HEK293 (cell line): ENCODE measurements at regions not wholly inside any gene's neighbourhood (a gene's known extent, or its start where the extent isn't known, plus 50 kb on each side); places are given as distances from the start of the nearest gene placed in this dataset.

Experiments used
- CTCF ChIA-PET: fragments of 350-600 bp; formaldehyde crosslinking; extraction: SDS; loops from one replicate; lab custom pipeline; 2021; ENCODE audit warnings: antibody characterized with exemption; lab: Yijun Ruan, JAX
- POLR2A ChIA-PET: fragments of 300-600 bp; formaldehyde crosslinking; extraction: SDS; loops from one replicate; lab custom pipeline; 2020; ENCODE audit warnings: antibody characterized with exemption, inconsistent platforms; lab: Yijun Ruan, JAX
- H3K27ac ChIP-seq: fragments of 200-500 bp; sonication (Bioruptor generic); 2 replicates; pipeline ENCODE4 v1.5.1; 2014; ENCODE audit warnings: low read depth, low read length, control low read depth, inconsistent platforms; ENCODE audit errors: extremely low read depth
- H3K36me3 ChIP-seq, 2 experiments: fragments of 200-500 bp in 1 of 2; sonication (Bioruptor generic) in 1 of 2; 1 replicate in 1 of 2; 2 replicates in 1 of 2; pipeline ENCODE4 v1.5.1; 2014 to 2017; ENCODE audit warnings: inconsistent platforms in 2 of 2, low read length in 2 of 2; ENCODE audit not compliant: control insufficient read depth in 2 of 2, insufficient read depth in 1 of 2
- H3K4me1 ChIP-seq: fragments of 200-500 bp; sonication (Bioruptor generic); 2 replicates; pipeline ENCODE4 v1.5.1; 2014; ENCODE audit warnings: mild to moderate bottlenecking, low read length, inconsistent platforms; ENCODE audit not compliant: control insufficient read depth, insufficient read depth
- H3K4me3 ChIP-seq: 2 replicates; pipeline ENCODE4 v1.5.1; 2011; ENCODE audit warnings: low read depth, mild to moderate bottlenecking, control low read depth, low read length, moderate library complexity
- H3K9me3 ChIP-seq: fragments of 200-500 bp; sonication (Bioruptor generic); 2 replicates; pipeline ENCODE4 v1.5.1; 2014; ENCODE audit warnings: low read depth, low read length, inconsistent platforms; ENCODE audit not compliant: control insufficient read depth, insufficient read depth
- GLI4 ChIP-seq: fragments of 450-650 bp; formaldehyde crosslinking; IDR thresholded peaks from 2 replicates; pipeline ENCODE4 v1.5.1; 2016; ENCODE audit warnings: missing biosample characterization, missing genetic modification characterization
- GLIS2 ChIP-seq: fragments of 450-650 bp; formaldehyde crosslinking; IDR thresholded peaks from 2 replicates; pipeline ENCODE4 v1.5.1; 2016; ENCODE audit warnings: missing biosample characterization, missing genetic modification characterization
- HOXD13 ChIP-seq: sonication (generic); formaldehyde crosslinking; IDR thresholded peaks from 2 replicates; pipeline ENCODE4 v1.8.0; 2022; ENCODE audit warnings: missing genetic modification reagents, borderline replicate concordance
- IKZF3 ChIP-seq: fragments of 450-650 bp; IDR thresholded peaks from 2 replicates; pipeline ENCODE4 v1.5.0; 2018; ENCODE audit warnings: missing biosample characterization, mild to moderate bottlenecking, missing genetic modification characterization, moderate library complexity
- KLF1 ChIP-seq: fragments of 450-650 bp; formaldehyde crosslinking; IDR thresholded peaks from 2 replicates; pipeline ENCODE4 v1.5.1; 2016; ENCODE audit warnings: missing biosample characterization, missing genetic modification characterization
- KLF8 ChIP-seq: fragments of 450-650 bp; formaldehyde crosslinking; IDR thresholded peaks from 2 replicates; pipeline ENCODE4 v1.5.1; 2016; ENCODE audit warnings: missing biosample characterization, missing genetic modification characterization
- KLF9 ChIP-seq: fragments of 450-650 bp; formaldehyde crosslinking; IDR thresholded peaks from 2 replicates; pipeline ENCODE4 v1.5.1; 2016; ENCODE audit warnings: missing biosample characterization, missing genetic modification characterization, low read depth
- MEIS1 ChIP-seq: sonication (generic); formaldehyde crosslinking; IDR thresholded peaks from 2 replicates; pipeline ENCODE4 v1.8.1; 2022; ENCODE audit warnings: missing genetic modification reagents, mild to moderate bottlenecking, borderline replicate concordance
- RBAK ChIP-seq: fragments of 450-650 bp; formaldehyde crosslinking; IDR thresholded peaks from 2 replicates; pipeline ENCODE4 v1.5.1; 2016; ENCODE audit warnings: missing biosample characterization, missing genetic modification characterization
- SALL2 ChIP-seq: fragments of 450-650 bp; formaldehyde crosslinking; IDR thresholded peaks from 2 replicates; pipeline ENCODE4 v1.5.0; 2017; ENCODE audit warnings: missing biosample characterization, mild to moderate bottlenecking, missing genetic modification characterization, borderline replicate concordance
- ZNF140 ChIP-seq: fragments of 450-650 bp; formaldehyde crosslinking; IDR thresholded peaks from 2 replicates; pipeline ENCODE4 v1.5.1; 2016; ENCODE audit warnings: missing biosample characterization, missing genetic modification characterization
- ZNF211 ChIP-seq: fragments of 450-650 bp; formaldehyde crosslinking; IDR thresholded peaks from 2 replicates; pipeline ENCODE4 v1.5.1; 2016; ENCODE audit warnings: low read depth, missing biosample characterization, missing genetic modification characterization
- ZNF214 ChIP-seq: fragments of 450-650 bp; formaldehyde crosslinking; IDR thresholded peaks from 2 replicates; pipeline ENCODE4 v1.5.1; 2017; ENCODE audit warnings: missing biosample characterization, mild to moderate bottlenecking, missing genetic modification characterization, borderline replicate concordance
- ZNF223 ChIP-seq: fragments of 450-650 bp; formaldehyde crosslinking; IDR thresholded peaks from 2 replicates; pipeline ENCODE4 v1.5.1; 2016; ENCODE audit warnings: missing biosample characterization, missing genetic modification characterization
- ZNF473 ChIP-seq: fragments of 450-650 bp; formaldehyde crosslinking; IDR thresholded peaks from 2 replicates; pipeline ENCODE4 v1.5.1; 2017; ENCODE audit warnings: missing biosample characterization, missing genetic modification characterization
- ZNF558 ChIP-seq: fragments of 450-650 bp; formaldehyde crosslinking; IDR thresholded peaks from 2 replicates; pipeline ENCODE4 v1.5.1; 2016; ENCODE audit warnings: missing biosample characterization, missing genetic modification characterization
- ZNF571 ChIP-seq: fragments of 450-650 bp; formaldehyde crosslinking; IDR thresholded peaks from 2 replicates; pipeline ENCODE4 v1.5.0; 2017; ENCODE audit warnings: missing biosample characterization, missing genetic modification characterization
- ZNF623 ChIP-seq: fragments of 450-650 bp; formaldehyde crosslinking; IDR thresholded peaks from 2 replicates; pipeline ENCODE4 v1.5.1; 2016; ENCODE audit warnings: missing biosample characterization, missing genetic modification characterization
- ZNF701 ChIP-seq: fragments of 450-650 bp; formaldehyde crosslinking; IDR thresholded peaks from 2 replicates; pipeline ENCODE4 v1.5.1; 2016; ENCODE audit warnings: missing biosample characterization, missing genetic modification characterization
- ZNF830 ChIP-seq: fragments of 450-650 bp; IDR thresholded peaks from 2 replicates; pipeline ENCODE4 v1.5.0; 2018; ENCODE audit warnings: missing biosample characterization, missing genetic modification characterization, low read depth, mild to moderate bottlenecking, moderate library complexity
- TF ChIP-seq, protein P1 (sequence below): fragments of 450-650 bp; formaldehyde crosslinking; IDR thresholded peaks from 2 replicates; pipeline ENCODE4 v1.5.1; 2016; ENCODE audit warnings: missing biosample characterization, missing genetic modification characterization, borderline replicate concordance
- TF ChIP-seq, protein P2 (sequence below): fragments of 450-650 bp; formaldehyde crosslinking; IDR thresholded peaks from 2 replicates; pipeline ENCODE4 v1.5.1; 2017; ENCODE audit warnings: missing biosample characterization, missing genetic modification characterization
- TF ChIP-seq, protein P3 (sequence below): fragments of 450-650 bp; formaldehyde crosslinking; IDR thresholded peaks from 2 replicates; pipeline ENCODE4 v1.5.1; 2016; ENCODE audit warnings: missing biosample characterization, missing genetic modification characterization
- TF ChIP-seq, protein P4 (sequence below): fragments of 450-650 bp; formaldehyde crosslinking; IDR thresholded peaks from 2 replicates; pipeline ENCODE4 v1.5.1; 2017; ENCODE audit warnings: missing biosample characterization, missing genetic modification characterization

- TF ChIP-seq ZNF623 (tag by site-specific recombination): no peak
- TF ChIP-seq ZNF701 (tag by site-specific recombination): no peak
- no peak for TF ChIP-seq ZNF558 (tag by site-specific recombination)
- TF ChIP-seq, protein P1, sequence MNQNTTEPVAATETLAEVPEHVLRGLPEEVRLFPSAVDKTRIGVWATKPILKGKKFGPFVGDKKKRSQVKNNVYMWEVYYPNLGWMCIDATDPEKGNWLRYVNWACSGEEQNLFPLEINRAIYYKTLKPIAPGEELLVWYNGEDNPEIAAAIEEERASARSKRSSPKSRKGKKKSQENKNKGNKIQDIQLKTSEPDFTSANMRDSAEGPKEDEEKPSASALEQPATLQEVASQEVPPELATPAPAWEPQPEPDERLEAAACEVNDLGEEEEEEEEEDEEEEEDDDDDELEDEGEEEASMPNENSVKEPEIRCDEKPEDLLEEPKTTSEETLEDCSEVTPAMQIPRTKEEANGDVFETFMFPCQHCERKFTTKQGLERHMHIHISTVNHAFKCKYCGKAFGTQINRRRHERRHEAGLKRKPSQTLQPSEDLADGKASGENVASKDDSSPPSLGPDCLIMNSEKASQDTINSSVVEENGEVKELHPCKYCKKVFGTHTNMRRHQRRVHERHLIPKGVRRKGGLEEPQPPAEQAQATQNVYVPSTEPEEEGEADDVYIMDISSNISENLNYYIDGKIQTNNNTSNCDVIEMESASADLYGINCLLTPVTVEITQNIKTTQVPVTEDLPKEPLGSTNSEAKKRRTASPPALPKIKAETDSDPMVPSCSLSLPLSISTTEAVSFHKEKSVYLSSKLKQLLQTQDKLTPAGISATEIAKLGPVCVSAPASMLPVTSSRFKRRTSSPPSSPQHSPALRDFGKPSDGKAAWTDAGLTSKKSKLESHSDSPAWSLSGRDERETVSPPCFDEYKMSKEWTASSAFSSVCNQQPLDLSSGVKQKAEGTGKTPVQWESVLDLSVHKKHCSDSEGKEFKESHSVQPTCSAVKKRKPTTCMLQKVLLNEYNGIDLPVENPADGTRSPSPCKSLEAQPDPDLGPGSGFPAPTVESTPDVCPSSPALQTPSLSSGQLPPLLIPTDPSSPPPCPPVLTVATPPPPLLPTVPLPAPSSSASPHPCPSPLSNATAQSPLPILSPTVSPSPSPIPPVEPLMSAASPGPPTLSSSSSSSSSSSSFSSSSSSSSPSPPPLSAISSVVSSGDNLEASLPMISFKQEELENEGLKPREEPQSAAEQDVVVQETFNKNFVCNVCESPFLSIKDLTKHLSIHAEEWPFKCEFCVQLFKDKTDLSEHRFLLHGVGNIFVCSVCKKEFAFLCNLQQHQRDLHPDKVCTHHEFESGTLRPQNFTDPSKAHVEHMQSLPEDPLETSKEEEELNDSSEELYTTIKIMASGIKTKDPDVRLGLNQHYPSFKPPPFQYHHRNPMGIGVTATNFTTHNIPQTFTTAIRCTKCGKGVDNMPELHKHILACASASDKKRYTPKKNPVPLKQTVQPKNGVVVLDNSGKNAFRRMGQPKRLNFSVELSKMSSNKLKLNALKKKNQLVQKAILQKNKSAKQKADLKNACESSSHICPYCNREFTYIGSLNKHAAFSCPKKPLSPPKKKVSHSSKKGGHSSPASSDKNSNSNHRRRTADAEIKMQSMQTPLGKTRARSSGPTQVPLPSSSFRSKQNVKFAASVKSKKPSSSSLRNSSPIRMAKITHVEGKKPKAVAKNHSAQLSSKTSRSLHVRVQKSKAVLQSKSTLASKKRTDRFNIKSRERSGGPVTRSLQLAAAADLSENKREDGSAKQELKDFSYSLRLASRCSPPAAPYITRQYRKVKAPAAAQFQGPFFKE: no peak
- no peak for TF ChIP-seq ZNF473 (tag by site-specific recombination)
- no peak for TF ChIP-seq ZNF571 (tag by site-specific recombination)
- TF ChIP-seq, protein P2, sequence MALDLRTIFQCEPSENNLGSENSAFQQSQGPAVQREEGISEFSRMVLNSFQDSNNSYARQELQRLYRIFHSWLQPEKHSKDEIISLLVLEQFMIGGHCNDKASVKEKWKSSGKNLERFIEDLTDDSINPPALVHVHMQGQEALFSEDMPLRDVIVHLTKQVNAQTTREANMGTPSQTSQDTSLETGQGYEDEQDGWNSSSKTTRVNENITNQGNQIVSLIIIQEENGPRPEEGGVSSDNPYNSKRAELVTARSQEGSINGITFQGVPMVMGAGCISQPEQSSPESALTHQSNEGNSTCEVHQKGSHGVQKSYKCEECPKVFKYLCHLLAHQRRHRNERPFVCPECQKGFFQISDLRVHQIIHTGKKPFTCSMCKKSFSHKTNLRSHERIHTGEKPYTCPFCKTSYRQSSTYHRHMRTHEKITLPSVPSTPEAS (tag by site-specific recombination): no peak
- no peak for TF ChIP-seq ZNF140 (tag by site-specific recombination)
- TF ChIP-seq MEIS1 (CRISPR knock-in tag): no peak
- no peak for TF ChIP-seq RBAK (tag by site-specific recombination)
These were observed 614.9 kb upstream of the CADM1 start (continued) for GRCh38 chr11:116119158-116119557.

DNA sequence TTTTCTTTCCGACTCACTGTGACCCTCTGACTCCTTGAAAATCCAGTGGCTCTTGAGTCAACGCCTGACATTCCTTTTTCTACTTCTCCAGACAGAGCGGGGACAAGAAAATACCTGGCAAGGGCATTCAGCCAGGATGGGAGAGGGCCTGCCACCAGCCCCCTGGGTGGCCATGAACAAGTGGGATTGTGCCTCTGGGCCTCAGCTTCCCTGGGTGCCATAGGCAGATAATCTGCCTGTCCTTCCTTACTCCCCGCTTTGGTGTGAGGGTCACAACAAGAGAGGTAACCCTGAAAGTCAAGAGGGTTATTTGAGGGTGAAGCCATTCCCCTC, 613.9 kb upstream of the CADM1 start:
- Histone ChIP-seq H3K27ac (no peak overlapping the region), H3K4me1 (no peaks in the 10 kb centered on the region)
- TF ChIP-seq HOXD13 (CRISPR knock-in tag) (no peak), MEIS1 (CRISPR knock-in tag) (no peak), ZNF223 (tag by site-specific recombination) (no peak), RBAK (tag by site-specific recombination) (no peak), GLIS2 (tag by site-specific recombination) (no peak), SALL2 (tag by site-specific recombination) (no peak), IKZF3 (tag by site-specific recombination) (no peak), KLF8 (tag by site-specific recombination) (no peak), ZNF214 (tag by site-specific recombination) (no peak), GLI4 (tag by site-specific recombination) (no peak), ZNF473 (tag by site-specific recombination) (no peak), KLF9 (tag by site-specific recombination) (no peak), ZNF830 (no peak), ZNF211 (tag by site-specific recombination) (no peak), KLF1 (tag by site-specific recombination) (no peak)
- TF ChIP-seq, protein P3, sequence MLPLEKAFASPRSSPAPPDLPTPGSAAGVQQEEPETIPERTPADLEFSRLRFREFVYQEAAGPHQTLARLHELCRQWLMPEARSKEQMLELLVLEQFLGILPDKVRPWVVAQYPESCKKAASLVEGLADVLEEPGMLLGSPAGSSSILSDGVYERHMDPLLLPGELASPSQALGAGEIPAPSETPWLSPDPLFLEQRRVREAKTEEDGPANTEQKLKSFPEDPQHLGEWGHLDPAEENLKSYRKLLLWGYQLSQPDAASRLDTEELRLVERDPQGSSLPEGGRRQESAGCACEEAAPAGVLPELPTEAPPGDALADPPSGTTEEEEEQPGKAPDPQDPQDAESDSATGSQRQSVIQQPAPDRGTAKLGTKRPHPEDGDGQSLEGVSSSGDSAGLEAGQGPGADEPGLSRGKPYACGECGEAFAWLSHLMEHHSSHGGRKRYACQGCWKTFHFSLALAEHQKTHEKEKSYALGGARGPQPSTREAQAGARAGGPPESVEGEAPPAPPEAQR: no peak
- TF ChIP-seq, protein P4, sequence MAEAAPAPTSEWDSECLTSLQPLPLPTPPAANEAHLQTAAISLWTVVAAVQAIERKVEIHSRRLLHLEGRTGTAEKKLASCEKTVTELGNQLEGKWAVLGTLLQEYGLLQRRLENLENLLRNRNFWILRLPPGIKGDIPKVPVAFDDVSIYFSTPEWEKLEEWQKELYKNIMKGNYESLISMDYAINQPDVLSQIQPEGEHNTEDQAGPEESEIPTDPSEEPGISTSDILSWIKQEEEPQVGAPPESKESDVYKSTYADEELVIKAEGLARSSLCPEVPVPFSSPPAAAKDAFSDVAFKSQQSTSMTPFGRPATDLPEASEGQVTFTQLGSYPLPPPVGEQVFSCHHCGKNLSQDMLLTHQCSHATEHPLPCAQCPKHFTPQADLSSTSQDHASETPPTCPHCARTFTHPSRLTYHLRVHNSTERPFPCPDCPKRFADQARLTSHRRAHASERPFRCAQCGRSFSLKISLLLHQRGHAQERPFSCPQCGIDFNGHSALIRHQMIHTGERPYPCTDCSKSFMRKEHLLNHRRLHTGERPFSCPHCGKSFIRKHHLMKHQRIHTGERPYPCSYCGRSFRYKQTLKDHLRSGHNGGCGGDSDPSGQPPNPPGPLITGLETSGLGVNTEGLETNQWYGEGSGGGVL: no peak
- TF ChIP-seq, all 188 proteins: peak for 0
- POLR2A ChIA-PET: no interaction called here
- CTCF ChIA-PET: no interaction called here
- no peak overlapping the region for H3K4me3 ChIP-seq
- H3K9me3 ChIP-seq: no peaks in the 10 kb centered on the region
- H3K36me3 ChIP-seq: no peaks in the 10 kb centered on the region
